CD4-positive, alpha-beta T cell treated with Interleukin-17A for 4 hours (primary cell): ENCODE measurements at regions not wholly inside any gene's neighbourhood (a gene's known extent, or its start where the extent isn't known, plus 50 kb on each side); places are given as distances from the start of the nearest gene placed in this dataset.
A peak's percentile ranks its signal among the peaks of the same experiment; 100 is the strongest.
"Not testable (repeated sequence)": the region's sequence is repeated elsewhere in the genome, so short reads cannot be mapped to it uniquely, and the experiment has no call there.

Experiments
- DNase-seq: peaks from one replicate; pipeline ENCODE4 v3.0.0-alpha.2; 2020; ENCODE audit warnings: mixed read lengths

GRCh38 chr4:52376132-52376704 lies 282.9 kb downstream of the USP46 start:
- peak; percentile 26 for DNase-seq

GRCh38 chr4:52377563-52377962 lies 281.5 kb downstream of the USP46 start:
- no peak for DNase-seq

- no peak for DNase-seq
Measured at GRCh38 chr4:52407545-52407944, 251.6 kb downstream of the USP46 start.

GRCh38 chr4:52408032-52408431 lies 251.1 kb downstream of the USP46 start:
- DNase-seq: no peak

- no peak for DNase-seq
Measured at GRCh38 chr4:52408471-52408870, 250.6 kb downstream of the USP46 start.

- not testable (repeated sequence) for DNase-seq
Measured at GRCh38 chr4:52409766-52410165, 249.3 kb downstream of the USP46 start.

- no peak for DNase-seq
Measured at GRCh38 chr4:52410971-52411370, 248.1 kb downstream of the USP46 start.

- no peak for DNase-seq
Measured at GRCh38 chr4:52420330-52420729, 238.8 kb downstream of the USP46 start.

GRCh38 chr4:52421811-52422213 lies 237.3 kb downstream of the USP46 start:
- no peak for DNase-seq

- DNase-seq: no peak
Measured at GRCh38 chr4:52423967-52424366, 235.1 kb downstream of the USP46 start.

GRCh38 chr4:52425751-52426326 lies 233.3 kb downstream of the USP46 start:
- no peak for DNase-seq

- DNase-seq: no peak
Measured at GRCh38 chr4:52431410-52431809, 227.7 kb downstream of the USP46 start.

- DNase-seq: no peak
Measured at GRCh38 chr4:52431869-52432268, 227.2 kb downstream of the USP46 start.

- not testable (repeated sequence) for DNase-seq
Measured at GRCh38 chr4:52442524-52442923, 216.6 kb downstream of the USP46 start.

- DNase-seq: no peak
Measured at GRCh38 chr4:52472444-52472843, 186.7 kb downstream of the USP46 start.

GRCh38 chr4:52477191-52477780 lies 181.8 kb downstream of the USP46 start:
- no peak for DNase-seq

- DNase-seq: no peak
Measured at GRCh38 chr4:52483186-52483890, 175.8 kb downstream of the USP46 start.

GRCh38 chr4:52507774-52508173 lies 151.3 kb downstream of the USP46 start:
- no peak for DNase-seq

GRCh38 chr4:52510939-52511565 lies 148.0 kb downstream of the USP46 start:
- no peak for DNase-seq

- no peak for DNase-seq
Measured at GRCh38 chr4:52511825-52512224, 147.3 kb downstream of the USP46 start.

- no peak for DNase-seq
Measured at GRCh38 chr4:52512291-52512690, 146.8 kb downstream of the USP46 start.

GRCh38 chr4:52522093-52522492 lies 137.0 kb downstream of the USP46 start:
- DNase-seq: not testable (repeated sequence)

- no peak for DNase-seq
Measured at GRCh38 chr4:52529983-52530382, 129.1 kb downstream of the USP46 start.

- DNase-seq: no peak
Measured at GRCh38 chr4:52535793-52536192, 123.3 kb downstream of the USP46 start.
